Endothelial cell of umbilical vein (primary cell): ENCODE measurements at regions not wholly inside any gene's neighbourhood (a gene's known extent, or its start where the extent isn't known, plus 50 kb on each side); places are given as distances from the start of the nearest gene placed in this dataset.

Source experiments
- BruUV-seq: library from RNA; stranded (reverse); fragments of 400-500 nt; replicated peaks from 2 replicates; lab custom pipeline; 2021; lab: Mats Ljungman, UMichigan
- CTCF ChIA-PET: fragments of 300-600, 350-600 bp; sonication (Branson Sonifier 250); formaldehyde crosslinking; loops from one replicate; lab custom pipeline; 2021; ENCODE audit warnings: antibody characterized with exemption, inconsistent platforms; lab: Charles Lee
- POLR2A ChIA-PET: fragments of 300-600, 350-600 bp; sonication (Branson Sonifier 250); formaldehyde crosslinking; loops from one replicate; lab custom pipeline; 2021; ENCODE audit warnings: antibody characterized with exemption, inconsistent platforms; lab: Charles Lee
- DNase-seq: peaks from one replicate; pipeline ENCODE4 v3.0.0-alpha.2; 2011; ENCODE audit warnings: low read depth, low spot score
- FAIRE-seq: peaks from 2 replicates; lab custom pipeline; 2011; peaks lifted over from hg19 to GRCh38; lab: Jason Lieb, UNC
- H2AFZ ChIP-seq: 2 replicates; pipeline ENCODE4 v1.6.0; 2012; ENCODE audit warnings: low read depth, low read length, control low read depth, inconsistent platforms
- H3K27ac ChIP-seq: 2 replicates; pipeline ENCODE4 v1.5.1; 2011; ENCODE audit warnings: low read depth, mild to moderate bottlenecking, control low read depth, low read length, moderate library complexity; ENCODE audit not compliant: insufficient read depth
- H3K27me3 ChIP-seq, 2 experiments: 2 replicates each; pipeline versions ENCODE4 v1.6.0 to v1.6.1; 2011; ENCODE audit warnings: low read length in 2 of 2, mixed read lengths in 1 of 2; ENCODE audit not compliant: control insufficient read depth in 2 of 2, insufficient read depth in 2 of 2
- H3K36me3 ChIP-seq, 2 experiments: 2 replicates in 1 of 2; 3 replicates in 1 of 2; pipeline ENCODE4 v1.5.1; 2011; ENCODE audit warnings: low read length in 2 of 2, mild to moderate bottlenecking in 1 of 2, moderate library complexity in 1 of 2; ENCODE audit not compliant: control insufficient read depth in 2 of 2, insufficient read depth in 2 of 2; ENCODE audit errors: extremely low read depth in 1 of 2
- H3K4me1 ChIP-seq: 3 replicates; pipeline ENCODE4 v1.5.1; 2011; ENCODE audit warnings: mild to moderate bottlenecking, low read length; ENCODE audit not compliant: control insufficient read depth, insufficient read depth; ENCODE audit errors: extremely low read depth
- H3K4me2 ChIP-seq: 2 replicates; pipeline ENCODE4 v1.6.1; 2011; ENCODE audit warnings: low read length, control low read depth, mixed read lengths; ENCODE audit not compliant: insufficient read depth
- H3K4me3 ChIP-seq, 3 experiments: fragments of 200-600 bp in 1 of 3; sonication (generic), shearing (Covaris generic) in 1 of 3; replicated peaks in 1 of 3; 2 replicates each; pipeline ENCODE4 v1.5.1; 2011 to 2016; ENCODE audit warnings: control low read depth in 3 of 3, low read length in 3 of 3, mild to moderate bottlenecking in 2 of 3, inconsistent platforms in 1 of 3, low read depth in 1 of 3, moderate library complexity in 1 of 3; ENCODE audit not compliant: insufficient read depth in 1 of 3
- H3K79me2 ChIP-seq: 2 replicates; pipeline ENCODE4 v1.6.0; 2012; ENCODE audit warnings: low read length, inconsistent platforms; ENCODE audit not compliant: control insufficient read depth, insufficient read depth
- H3K9ac ChIP-seq: replicated peaks from 2 replicates; pipeline ENCODE3; 2011; ENCODE audit warnings: low read length, control low read depth; ENCODE audit not compliant: insufficient read depth; ENCODE audit errors: extremely low read depth
- H3K9me1 ChIP-seq: replicated peaks from 3 replicates; pipeline ENCODE4 v1.6.0; 2011; ENCODE audit warnings: mild to moderate bottlenecking, low read length; ENCODE audit not compliant: control insufficient read depth, insufficient read depth; ENCODE audit errors: extremely low read depth
- H3K9me3 ChIP-seq: replicated peaks from 2 replicates; pipeline ENCODE4 v1.5.1; 2012; ENCODE audit warnings: low read length, inconsistent platforms; ENCODE audit not compliant: control insufficient read depth, insufficient read depth
- H4K20me1 ChIP-seq: replicated peaks from 2 replicates; pipeline ENCODE3; 2011; ENCODE audit warnings: mild to moderate bottlenecking, low read length; ENCODE audit not compliant: control insufficient read depth, insufficient read depth; ENCODE audit errors: extremely low read depth
- CTCF ChIP-seq, 2 donors: IDR thresholded peaks; 1 replicate in 1 of 2; 2 replicates in 1 of 2; pipeline ENCODE4 v1.5.1; 2011; ENCODE audit warnings: low read length in 2 of 2, mild to moderate bottlenecking in 2 of 2, moderate library complexity in 2 of 2, control low read depth in 1 of 2, inconsistent platforms in 1 of 2, low read depth in 1 of 2; ENCODE audit not compliant: insufficient read depth in 1 of 2; ENCODE audit errors: extremely low read depth in 1 of 2
- EZH2 ChIP-seq: IDR thresholded peaks from 2 replicates; pipeline ENCODE4 v1.6.1; 2012; ENCODE audit warnings: borderline replicate concordance, low read depth, mild to moderate bottlenecking, moderate library complexity, low read length, inconsistent platforms; ENCODE audit not compliant: severe bottlenecking
- FOS ChIP-seq: IDR thresholded peaks from 2 replicates; pipeline ENCODE4 v1.6.1; 2011; ENCODE audit warnings: mild to moderate bottlenecking, low read length, moderate library complexity, borderline replicate concordance; ENCODE audit not compliant: insufficient read depth
- GATA2 ChIP-seq: IDR thresholded peaks from 2 replicates; pipeline ENCODE4 v1.7.0; 2011; ENCODE audit warnings: low read depth, mild to moderate bottlenecking, moderate library complexity, mixed read lengths, low read length; ENCODE audit not compliant: insufficient read length, insufficient read depth
- JUN ChIP-seq: IDR thresholded peaks from 2 replicates; pipeline ENCODE4 v1.6.1; 2011; ENCODE audit warnings: borderline replicate concordance, low read depth; ENCODE audit not compliant: insufficient read length, insufficient read depth
- MAX ChIP-seq: IDR thresholded peaks from 2 replicates; pipeline ENCODE4 v1.6.1; 2011; ENCODE audit not compliant: insufficient read depth, insufficient read length
- MYC ChIP-seq: IDR thresholded peaks from one replicate; pipeline ENCODE4 v1.6.1; 2011; ENCODE audit warnings: mild to moderate bottlenecking, low read depth, low read length
- POLR2A ChIP-seq: IDR thresholded peaks from 2 replicates; pipeline ENCODE4 v1.6.1; 2012; ENCODE audit warnings: low read depth, mild to moderate bottlenecking, control low read depth, low read length
- POLR2AphosphoS5 ChIP-seq: IDR thresholded peaks from 2 replicates; pipeline ENCODE4 v1.6.1; 2012; ENCODE audit warnings: low read depth, mild to moderate bottlenecking, control low read depth, low read length, moderate library complexity; ENCODE audit not compliant: insufficient read depth
- dilution Hi-C: fragments of 300-500 bp; cut with MboI; formaldehyde crosslinking; loops from one replicate; pipeline ENCODE4 v1.15.0; 2019; ENCODE audit warnings: low sequenced_read_pairs; ENCODE audit not compliant: extremely low pct_ligation_motif_present
- intact Hi-C: fragments of 100-400 bp; cut with micrococcal nuclease; formaldehyde crosslinking; loops from one replicate; pipeline ENCODE4 v1.10.0; 2022

GRCh38 chr13:74930402-74931165, 551.4 kb downstream of the TBC1D4 start:
- no peak for FAIRE-seq
- intact Hi-C loops (loop anchor here (1.0 kb wide), 1 partner anchor 20 kb away; no protein-coding TSS in a partner anchor), dilution Hi-C loops (no loop called here)
- POLR2A ChIA-PET = no interaction called here
- Histone ChIP-seq H3K4me1 (peaks cover 5% of the 10 kb centered on the region), H3K9me1 (no peaks in the 10 kb centered on the region), H3K79me2 (no peaks in the 10 kb centered on the region), H3K9ac (no peak overlapping the region), H3K9me3 (no peaks in the 10 kb centered on the region), H3K4me3 (no peak overlapping the region), H3K27me3 (no peaks in the 10 kb centered on the region), H3K4me2 (no peak overlapping the region), H2AFZ (no peak overlapping the region), H3K36me3 (no peaks in the 10 kb centered on the region), H3K27ac (no peak overlapping the region), H4K20me1 (no peaks in the 10 kb centered on the region)
- no TSS peak for BruUV-seq
- peak; percentile 54 for DNase-seq
- TF ChIP-seq CTCF (IDR thresholded peaks at IDR 0.05; ENCODE audit: extremely low read depth in 1 of 2, insufficient read depth in 1 of 2, low read depth in 1 of 2, low read length in 2 of 2) = no peak
- TF ChIP-seq JUN = peak; percentile 61
- TF ChIP-seq GATA2 = peak; percentile 79
- peak; percentile 98 for TF ChIP-seq FOS
- TF ChIP-seq MAX = no peak
- no peak for TF ChIP-seq MYC
- peak; percentile 28 for TF ChIP-seq POLR2AphosphoS5
- no peak for TF ChIP-seq EZH2
- no peak for TF ChIP-seq POLR2A
- CTCF ChIA-PET = no interaction called here
